ENCODE measurements at regions not wholly inside any gene's neighbourhood (a gene's known extent, or its start where the extent isn't known, plus 50 kb on each side); places are given as distances from the start of the nearest gene placed in this dataset.

DNA sequence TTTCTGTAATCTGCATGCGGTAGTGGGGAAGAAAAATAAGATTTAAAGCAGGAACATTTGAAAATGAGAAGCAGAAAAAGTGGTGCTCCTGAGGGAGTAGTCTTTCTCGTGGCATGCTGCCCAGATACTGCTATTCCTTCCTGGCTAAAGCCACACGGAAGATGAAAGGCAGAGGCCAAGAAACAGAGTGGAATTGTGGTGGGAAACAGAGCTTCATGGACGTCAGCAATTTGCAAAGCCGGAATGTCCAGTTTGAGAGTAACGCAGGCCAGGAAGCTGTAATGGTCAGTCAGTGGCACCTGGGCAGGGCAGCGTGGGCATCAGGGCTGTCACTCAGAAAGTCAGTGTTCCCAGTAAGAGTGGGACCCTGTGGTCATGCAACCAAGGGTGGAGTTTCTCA is 63.7 kb upstream of the FMR1 start (continued):
- TF ChIP-seq, protein P1, sequence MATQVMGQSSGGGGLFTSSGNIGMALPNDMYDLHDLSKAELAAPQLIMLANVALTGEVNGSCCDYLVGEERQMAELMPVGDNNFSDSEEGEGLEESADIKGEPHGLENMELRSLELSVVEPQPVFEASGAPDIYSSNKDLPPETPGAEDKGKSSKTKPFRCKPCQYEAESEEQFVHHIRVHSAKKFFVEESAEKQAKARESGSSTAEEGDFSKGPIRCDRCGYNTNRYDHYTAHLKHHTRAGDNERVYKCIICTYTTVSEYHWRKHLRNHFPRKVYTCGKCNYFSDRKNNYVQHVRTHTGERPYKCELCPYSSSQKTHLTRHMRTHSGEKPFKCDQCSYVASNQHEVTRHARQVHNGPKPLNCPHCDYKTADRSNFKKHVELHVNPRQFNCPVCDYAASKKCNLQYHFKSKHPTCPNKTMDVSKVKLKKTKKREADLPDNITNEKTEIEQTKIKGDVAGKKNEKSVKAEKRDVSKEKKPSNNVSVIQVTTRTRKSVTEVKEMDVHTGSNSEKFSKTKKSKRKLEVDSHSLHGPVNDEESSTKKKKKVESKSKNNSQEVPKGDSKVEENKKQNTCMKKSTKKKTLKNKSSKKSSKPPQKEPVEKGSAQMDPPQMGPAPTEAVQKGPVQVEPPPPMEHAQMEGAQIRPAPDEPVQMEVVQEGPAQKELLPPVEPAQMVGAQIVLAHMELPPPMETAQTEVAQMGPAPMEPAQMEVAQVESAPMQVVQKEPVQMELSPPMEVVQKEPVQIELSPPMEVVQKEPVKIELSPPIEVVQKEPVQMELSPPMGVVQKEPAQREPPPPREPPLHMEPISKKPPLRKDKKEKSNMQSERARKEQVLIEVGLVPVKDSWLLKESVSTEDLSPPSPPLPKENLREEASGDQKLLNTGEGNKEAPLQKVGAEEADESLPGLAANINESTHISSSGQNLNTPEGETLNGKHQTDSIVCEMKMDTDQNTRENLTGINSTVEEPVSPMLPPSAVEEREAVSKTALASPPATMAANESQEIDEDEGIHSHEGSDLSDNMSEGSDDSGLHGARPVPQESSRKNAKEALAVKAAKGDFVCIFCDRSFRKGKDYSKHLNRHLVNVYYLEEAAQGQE (IDR thresholded peaks at IDR 0.05; ENCODE audit: low read depth, low read length) = no peak
- TF ChIP-seq, protein P2, sequence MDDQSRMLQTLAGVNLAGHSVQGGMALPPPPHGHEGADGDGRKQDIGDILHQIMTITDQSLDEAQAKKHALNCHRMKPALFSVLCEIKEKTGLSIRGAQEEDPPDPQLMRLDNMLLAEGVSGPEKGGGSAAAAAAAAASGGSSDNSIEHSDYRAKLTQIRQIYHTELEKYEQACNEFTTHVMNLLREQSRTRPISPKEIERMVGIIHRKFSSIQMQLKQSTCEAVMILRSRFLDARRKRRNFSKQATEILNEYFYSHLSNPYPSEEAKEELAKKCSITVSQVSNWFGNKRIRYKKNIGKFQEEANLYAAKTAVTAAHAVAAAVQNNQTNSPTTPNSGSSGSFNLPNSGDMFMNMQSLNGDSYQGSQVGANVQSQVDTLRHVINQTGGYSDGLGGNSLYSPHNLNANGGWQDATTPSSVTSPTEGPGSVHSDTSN (IDR thresholded peaks at IDR 0.05) = no peak
- no peak for TF ChIP-seq TCF12 (IDR thresholded peaks at IDR 0.05)

DNA sequence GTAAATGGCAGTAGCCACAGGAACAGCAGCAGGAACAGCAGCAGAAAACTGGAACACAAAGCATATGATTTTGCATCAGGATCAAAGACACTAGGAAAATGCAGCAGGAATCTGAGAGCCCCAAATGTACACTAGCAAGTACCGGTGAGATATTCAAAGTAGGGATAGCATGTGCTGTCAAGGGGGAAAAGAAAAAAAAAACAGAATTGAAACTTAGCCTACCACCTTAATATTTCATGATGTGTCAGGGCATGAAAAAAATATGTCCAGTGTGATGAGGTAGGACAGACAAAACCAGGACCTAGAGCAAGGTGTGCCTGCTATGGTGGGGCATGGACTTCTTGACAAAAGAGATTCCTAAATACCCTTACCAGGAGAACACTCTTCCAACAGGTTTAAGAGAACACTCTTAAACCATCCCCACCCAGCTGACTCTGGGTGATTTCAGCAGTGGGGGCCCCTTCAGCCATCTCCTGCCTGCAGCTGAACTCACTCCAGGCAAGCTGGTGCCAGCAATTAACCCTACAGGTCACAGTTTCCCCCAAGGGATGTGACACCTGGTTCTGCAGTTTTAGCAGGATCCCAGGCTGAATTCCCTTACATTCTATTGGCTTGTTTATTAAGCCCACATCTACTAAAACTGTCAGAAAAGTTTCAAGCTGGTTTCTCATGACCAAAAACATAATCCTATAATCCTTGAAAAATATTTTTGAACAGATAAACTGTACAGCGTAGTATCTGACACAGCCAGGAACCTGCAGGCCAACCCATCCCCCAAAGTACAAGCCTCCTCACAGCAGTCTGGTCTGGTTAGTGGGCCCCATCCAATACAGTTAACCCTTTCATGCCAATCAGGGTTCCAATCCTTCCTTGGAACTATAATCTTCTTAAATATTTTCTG is 62.9 kb upstream of the FMR1 start:
- H3K9me2 ChIP-seq = no peaks in the 10 kb centered on the region
- DNase-seq = no peak
- no peaks in the 10 kb centered on the region for H4K20me1 ChIP-seq (ENCODE audit: insufficient read depth)
- H3K9me3 ChIP-seq = no peaks in the 10 kb centered on the region
- CTCF ChIA-PET = no interaction called here
- no peaks in the 10 kb centered on the region for H3K36me3 ChIP-seq (replicated peaks in 1 of 2; ENCODE audit: control insufficient read depth in 1 of 2, insufficient read depth in 2 of 2, low read length in 1 of 2)
- no peak overlapping the region for H3K27ac ChIP-seq (ENCODE audit: low read depth in 2 of 2, low read length in 1 of 2)
- POLR2A ChIA-PET = no interaction called here
- no peak for TF ChIP-seq GATA2 (CRISPR knock-in tag; IDR thresholded peaks at IDR 0.05)
- no peak for TF ChIP-seq NFIC (IDR thresholded peaks at IDR 0.05; ENCODE audit: borderline replicate concordance)
- TF ChIP-seq TAF1 (IDR thresholded peaks at IDR 0.05; ENCODE audit: borderline replicate concordance, low read depth, low read length) = no peak
- TF ChIP-seq, protein P3, sequence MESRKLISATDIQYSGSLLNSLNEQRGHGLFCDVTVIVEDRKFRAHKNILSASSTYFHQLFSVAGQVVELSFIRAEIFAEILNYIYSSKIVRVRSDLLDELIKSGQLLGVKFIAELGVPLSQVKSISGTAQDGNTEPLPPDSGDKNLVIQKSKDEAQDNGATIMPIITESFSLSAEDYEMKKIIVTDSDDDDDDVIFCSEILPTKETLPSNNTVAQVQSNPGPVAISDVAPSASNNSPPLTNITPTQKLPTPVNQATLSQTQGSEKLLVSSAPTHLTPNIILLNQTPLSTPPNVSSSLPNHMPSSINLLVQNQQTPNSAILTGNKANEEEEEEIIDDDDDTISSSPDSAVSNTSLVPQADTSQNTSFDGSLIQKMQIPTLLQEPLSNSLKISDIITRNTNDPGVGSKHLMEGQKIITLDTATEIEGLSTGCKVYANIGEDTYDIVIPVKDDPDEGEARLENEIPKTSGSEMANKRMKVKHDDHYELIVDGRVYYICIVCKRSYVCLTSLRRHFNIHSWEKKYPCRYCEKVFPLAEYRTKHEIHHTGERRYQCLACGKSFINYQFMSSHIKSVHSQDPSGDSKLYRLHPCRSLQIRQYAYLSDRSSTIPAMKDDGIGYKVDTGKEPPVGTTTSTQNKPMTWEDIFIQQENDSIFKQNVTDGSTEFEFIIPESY (IDR thresholded peaks at IDR 0.05; ENCODE audit: borderline replicate concordance, low read depth) = no peak
- no peak for TF ChIP-seq FOXJ3 (CRISPR knock-in tag; IDR thresholded peaks at IDR 0.05)
- TF ChIP-seq, protein P4, sequence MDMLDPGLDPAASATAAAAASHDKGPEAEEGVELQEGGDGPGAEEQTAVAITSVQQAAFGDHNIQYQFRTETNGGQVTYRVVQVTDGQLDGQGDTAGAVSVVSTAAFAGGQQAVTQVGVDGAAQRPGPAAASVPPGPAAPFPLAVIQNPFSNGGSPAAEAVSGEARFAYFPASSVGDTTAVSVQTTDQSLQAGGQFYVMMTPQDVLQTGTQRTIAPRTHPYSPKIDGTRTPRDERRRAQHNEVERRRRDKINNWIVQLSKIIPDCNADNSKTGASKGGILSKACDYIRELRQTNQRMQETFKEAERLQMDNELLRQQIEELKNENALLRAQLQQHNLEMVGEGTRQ (IDR thresholded peaks at IDR 0.05; ENCODE audit: borderline replicate concordance, low read depth, low read length) = no peak
- no peaks in the 10 kb centered on the region for H3F3A ChIP-seq (replicated peaks; ENCODE audit: insufficient read depth)
- 10% methylated on average over 2 of the region's 2 CpGs for WGBS (ENCODE audit: low lambda C conversion rate)
- H3K27me3 ChIP-seq (ENCODE audit: insufficient read depth) = no peaks in the 10 kb centered on the region
- H3K4me1 ChIP-seq (ENCODE audit: control insufficient read depth in 1 of 2, insufficient read depth in 2 of 2, low read depth in 1 of 2, low read length in 1 of 2) = no peaks in the 10 kb centered on the region
- H3K79me2 ChIP-seq (ENCODE audit: insufficient read depth) = no peaks in the 10 kb centered on the region
- H3K9ac ChIP-seq = no peak overlapping the region
- no peak overlapping the region for H3K4me2 ChIP-seq
- H2AFZ ChIP-seq (ENCODE audit: low read depth) = no peak overlapping the region
- no peak overlapping the region for H3K4me3 ChIP-seq (ENCODE audit: low read depth in 2 of 2, low read length in 1 of 2)

All from SK-N-SH (cell line).